ENCODE measurements at regions not wholly inside any gene's neighbourhood (a gene's known extent, or its start where the extent isn't known, plus 50 kb on each side); places are given as distances from the start of the nearest gene placed in this dataset.

DNA sequence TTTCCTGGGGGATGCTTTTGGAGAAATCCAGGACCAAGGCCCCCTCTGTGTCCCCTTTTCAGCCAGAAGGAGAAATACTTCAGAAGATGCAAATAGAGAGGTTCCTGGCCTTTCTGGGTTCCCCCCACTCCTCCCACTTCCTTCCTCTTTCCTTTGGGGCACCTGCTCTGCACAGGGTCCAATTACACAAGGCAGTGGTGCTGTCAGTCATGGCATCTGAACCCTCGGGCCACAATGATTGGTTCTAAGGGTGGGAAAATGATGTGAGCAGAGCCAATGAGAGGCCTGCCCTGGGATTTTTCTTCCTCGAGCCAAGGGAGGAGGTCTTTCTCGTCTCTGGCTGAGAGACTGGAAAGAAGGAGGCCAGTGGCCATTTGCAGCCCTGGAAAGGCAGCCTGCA lies 282.2 kb downstream of the NPHP4 start:
- Histone ChIP-seq H3F3A (ENCODE audit: low read length, unreplicated experiment) (no peaks in the 10 kb centered on the region), H3K9ac (ENCODE audit: low read length) (no peak overlapping the region), H3K4me1 (ENCODE audit: insufficient read depth, low read length) (no peaks in the 10 kb centered on the region), H2AFZ (ENCODE audit: low read length) (no peak overlapping the region), H3K36me3 (ENCODE audit: low read depth, low read length) (no peaks in the 10 kb centered on the region), H3K4me2 (ENCODE audit: low read length) (no peak overlapping the region), H3K27me3 (ENCODE audit: low read length) (peaks cover 62% of the 10 kb centered on the region), H4K20me1 (ENCODE audit: low read length) (no peaks in the 10 kb centered on the region), H3K9me2 (replicated peaks; ENCODE audit: low read length) (no peaks in the 10 kb centered on the region), H3K9me3 (ENCODE audit: low read length) (no peaks in the 10 kb centered on the region), H3K27ac (ENCODE audit: low read length) (no peak overlapping the region), H3K4me3 (ENCODE audit: low read length) (no peak overlapping the region), H3K79me2 (ENCODE audit: low read length) (no peaks in the 10 kb centered on the region)
- intact Hi-C loops (cut with micrococcal nuclease), result no loop called here
- ChIA-PET POLR2A (ENCODE audit: unreplicated experiment) (no interaction called here), CTCF (no interaction called here)
- TF ChIP-seq CTCF (conservative IDR thresholded peaks at IDR 0.05; ENCODE audit: low read depth, low read length) (no peak), EZH2 (IDR thresholded peaks at IDR 0.05; ENCODE audit: low read length, unreplicated experiment) (no peak), EZH2phosphoT487 (IDR thresholded peaks at IDR 0.05; ENCODE audit: borderline replicate concordance, low read length) (no peak)
- no peak for DNase-seq
- no peak for ATAC-seq
- no TSS peak for BruUV-seq (replicated peaks)

DNA sequence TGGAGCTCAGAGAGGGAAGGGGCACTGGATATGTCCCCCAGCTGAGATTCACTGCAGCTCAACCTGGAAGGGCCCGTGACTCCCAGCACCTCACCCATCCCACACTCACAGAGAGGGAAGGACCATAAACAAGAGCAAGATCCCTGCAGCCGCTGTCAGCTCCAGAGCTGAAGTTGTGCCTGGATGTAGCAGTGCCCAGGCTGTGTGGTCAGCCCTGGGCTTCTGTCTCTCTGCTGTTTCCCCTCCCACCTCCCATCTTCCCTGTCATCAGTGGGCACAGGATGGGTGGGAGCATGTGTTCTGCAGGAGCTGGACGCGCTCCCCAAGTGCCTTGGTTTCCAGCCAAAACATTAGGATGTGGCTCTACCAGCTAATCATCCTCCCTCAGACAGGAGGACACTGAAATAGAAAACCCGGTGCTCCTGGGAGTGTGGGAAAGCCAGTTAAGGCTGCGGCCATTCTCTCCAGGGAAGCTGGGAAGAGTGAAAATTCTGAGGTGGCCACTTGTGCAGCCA lies 282.7 kb downstream of the NPHP4 start:
- H4K20me1 ChIP-seq (ENCODE audit: low read length), result no peaks in the 10 kb centered on the region
- H3K4me3 ChIP-seq (ENCODE audit: low read length), result no peak overlapping the region
- H3K4me1 ChIP-seq (ENCODE audit: insufficient read depth, low read length), result no peaks in the 10 kb centered on the region
- H3K79me2 ChIP-seq (ENCODE audit: low read length), result no peaks in the 10 kb centered on the region
- no peak overlapping the region for H3K4me2 ChIP-seq (ENCODE audit: low read length)
- ATAC-seq (no peak), DNase-seq (no peak)
- H3K27me3 ChIP-seq (ENCODE audit: low read length), result peaks cover 67% of the 10 kb centered on the region
- no peak overlapping the region for H3K9ac ChIP-seq (ENCODE audit: low read length)
- H3K9me3 ChIP-seq (ENCODE audit: low read length), result no peaks in the 10 kb centered on the region
- POLR2A ChIA-PET (ENCODE audit: unreplicated experiment), result no interaction called here
- no peaks in the 10 kb centered on the region for H3K36me3 ChIP-seq (ENCODE audit: low read depth, low read length)
- intact Hi-C loops (cut with micrococcal nuclease), result no loop called here
- no peak overlapping the region for H2AFZ ChIP-seq (ENCODE audit: low read length)
- H3K27ac ChIP-seq (ENCODE audit: low read length), result no peak overlapping the region
- TF ChIP-seq EZH2 (IDR thresholded peaks at IDR 0.05; ENCODE audit: low read length, unreplicated experiment), result no peak
- no peak for TF ChIP-seq CTCF (conservative IDR thresholded peaks at IDR 0.05; ENCODE audit: low read depth, low read length)
- no peak for TF ChIP-seq EZH2phosphoT487 (IDR thresholded peaks at IDR 0.05; ENCODE audit: borderline replicate concordance, low read length)
- H3K9me2 ChIP-seq (replicated peaks; ENCODE audit: low read length), result no peaks in the 10 kb centered on the region
- BruUV-seq (replicated peaks), result no TSS peak
- CTCF ChIA-PET, result no interaction called here
- H3F3A ChIP-seq (ENCODE audit: low read length, unreplicated experiment), result no peaks in the 10 kb centered on the region

GRCh38 chr1:5708346-5709245 lies 283.6 kb downstream of the NPHP4 start:
- CTCF ChIA-PET, result no interaction called here
- no peak for TF ChIP-seq EZH2phosphoT487 (IDR thresholded peaks at IDR 0.05; ENCODE audit: borderline replicate concordance, low read length)
- TF ChIP-seq CTCF (conservative IDR thresholded peaks at IDR 0.05; ENCODE audit: low read depth, low read length), result no peak
- no peak for TF ChIP-seq EZH2 (IDR thresholded peaks at IDR 0.05; ENCODE audit: low read length, unreplicated experiment)
- Histone ChIP-seq H3K4me1 (ENCODE audit: insufficient read depth, low read length) (no peaks in the 10 kb centered on the region), H3K4me3 (ENCODE audit: low read length) (no peak overlapping the region), H3K9me3 (ENCODE audit: low read length) (no peaks in the 10 kb centered on the region), H3K9me2 (replicated peaks; ENCODE audit: low read length) (no peaks in the 10 kb centered on the region), H3K27ac (ENCODE audit: low read length) (no peak overlapping the region), H3K27me3 (ENCODE audit: low read length) (peaks cover 67% of the 10 kb centered on the region), H3F3A (ENCODE audit: low read length, unreplicated experiment) (no peaks in the 10 kb centered on the region), H3K4me2 (ENCODE audit: low read length) (no peak overlapping the region), H3K79me2 (ENCODE audit: low read length) (no peaks in the 10 kb centered on the region), H3K9ac (ENCODE audit: low read length) (no peak overlapping the region), H3K36me3 (ENCODE audit: low read depth, low read length) (no peaks in the 10 kb centered on the region), H2AFZ (ENCODE audit: low read length) (no peak overlapping the region), H4K20me1 (ENCODE audit: low read length) (no peaks in the 10 kb centered on the region)
- POLR2A ChIA-PET (ENCODE audit: unreplicated experiment), result no interaction called here
- no peak for DNase-seq
- ATAC-seq, result no peak
- intact Hi-C loops (cut with micrococcal nuclease), result no loop called here
- no TSS peak for BruUV-seq (replicated peaks)
